MV-4-11 (cell line): ENCODE measurements at regions not wholly inside any gene's neighbourhood (a gene's known extent, or its start where the extent isn't known, plus 50 kb on each side); places are given as distances from the start of the nearest gene placed in this dataset.

Source experiments
- DNase-seq: peaks from one replicate; lab custom pipeline; 2025; lab: John Stamatoyannopoulos, UW

GRCh38 chr2:128776461-128777195 is 458.0 kb upstream of the HS6ST1 start:
- no peak for DNase-seq

- DNase-seq: no peak
Measured at GRCh38 chr2:128777196-128778035, 458.7 kb upstream of the HS6ST1 start.

- DNase-seq: no peak
Measured at GRCh38 chr2:128778843-128779242, 460.2 kb upstream of the HS6ST1 start.

- DNase-seq: no peak
Measured at GRCh38 chr2:128779301-128780095, 460.8 kb upstream of the HS6ST1 start.

- DNase-seq: no peak
Measured at GRCh38 chr2:128780434-128781080, 461.9 kb upstream of the HS6ST1 start.

- DNase-seq: no peak
Measured at GRCh38 chr2:128781166-128781565, 462.5 kb upstream of the HS6ST1 start.

- DNase-seq: no peak
Measured at GRCh38 chr2:128781585-128782385, 463.1 kb upstream of the HS6ST1 start.

- DNase-seq: no peak
Measured at GRCh38 chr2:128782411-128783192, 463.9 kb upstream of the HS6ST1 start.

GRCh38 chr2:128783193-128783671 is 464.6 kb upstream of the HS6ST1 start:
- DNase-seq: no peak

- no peak for DNase-seq
Measured at GRCh38 chr2:128783896-128784295, 465.2 kb upstream of the HS6ST1 start.

GRCh38 chr2:128784626-128785306 is 466.1 kb upstream of the HS6ST1 start:
- DNase-seq: no peak

- DNase-seq: no peak
Measured at GRCh38 chr2:128786316-128786715, 467.6 kb upstream of the HS6ST1 start.

- DNase-seq: no peak
Measured at GRCh38 chr2:128786741-128787478, 468.2 kb upstream of the HS6ST1 start.

- no peak for DNase-seq
Measured at GRCh38 chr2:128787616-128788015, 468.9 kb upstream of the HS6ST1 start.

GRCh38 chr2:128788636-128789220 is 470.1 kb upstream of the HS6ST1 start:
- no peak for DNase-seq

GRCh38 chr2:128789221-128789620 is 470.6 kb upstream of the HS6ST1 start:
- no peak for DNase-seq

GRCh38 chr2:128789776-128790455 is 471.2 kb upstream of the HS6ST1 start:
- no peak for DNase-seq

- no peak for DNase-seq
Measured at GRCh38 chr2:128790541-128791001, 471.9 kb upstream of the HS6ST1 start.
